Epithelial cell of proximal tubule (primary cell): ENCODE measurements at regions not wholly inside any gene's neighbourhood (a gene's known extent, or its start where the extent isn't known, plus 50 kb on each side); places are given as distances from the start of the nearest gene placed in this dataset.
"Not testable (repeated sequence)": the region's sequence is repeated elsewhere in the genome, so short reads cannot be mapped to it uniquely, and the experiment has no call there.

ENCODE experiments used
- DNase-seq: peaks from one replicate; pipeline ENCODE4 v3.0.0-alpha.2; 2011; ENCODE audit warnings: low read depth
- H3K4me3 ChIP-seq: 2 replicates; pipeline ENCODE4 v1.5.1; 2011; ENCODE audit warnings: low read depth, mild to moderate bottlenecking, low read length
- TF ChIP-seq, protein P1 (sequence below): conservative IDR thresholded peaks from 2 replicates; pipeline ENCODE4 v1.5.1; 2012; ENCODE audit warnings: low read depth, mild to moderate bottlenecking, low read length

DNA sequence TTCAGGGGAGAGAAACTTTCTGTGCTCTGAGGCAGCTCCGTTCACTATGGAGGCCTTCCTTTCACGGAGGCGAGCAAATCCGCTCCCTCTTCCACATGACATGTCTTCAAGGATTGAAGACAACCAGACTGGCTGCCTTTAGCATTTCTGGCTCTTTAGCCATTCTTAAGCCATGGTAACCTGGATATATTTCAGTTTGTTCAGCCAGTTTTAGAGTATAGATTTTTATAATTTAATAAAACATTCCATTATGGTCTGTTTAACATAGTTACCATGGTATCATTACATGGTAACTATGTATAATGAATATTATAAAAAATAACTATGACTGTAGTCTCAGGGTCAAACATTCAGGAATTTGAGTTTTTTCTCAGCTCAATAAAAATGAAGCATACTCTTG, 54.2 kb upstream of the NFIA start:
- no peak for DNase-seq
- TF ChIP-seq, protein P1, sequence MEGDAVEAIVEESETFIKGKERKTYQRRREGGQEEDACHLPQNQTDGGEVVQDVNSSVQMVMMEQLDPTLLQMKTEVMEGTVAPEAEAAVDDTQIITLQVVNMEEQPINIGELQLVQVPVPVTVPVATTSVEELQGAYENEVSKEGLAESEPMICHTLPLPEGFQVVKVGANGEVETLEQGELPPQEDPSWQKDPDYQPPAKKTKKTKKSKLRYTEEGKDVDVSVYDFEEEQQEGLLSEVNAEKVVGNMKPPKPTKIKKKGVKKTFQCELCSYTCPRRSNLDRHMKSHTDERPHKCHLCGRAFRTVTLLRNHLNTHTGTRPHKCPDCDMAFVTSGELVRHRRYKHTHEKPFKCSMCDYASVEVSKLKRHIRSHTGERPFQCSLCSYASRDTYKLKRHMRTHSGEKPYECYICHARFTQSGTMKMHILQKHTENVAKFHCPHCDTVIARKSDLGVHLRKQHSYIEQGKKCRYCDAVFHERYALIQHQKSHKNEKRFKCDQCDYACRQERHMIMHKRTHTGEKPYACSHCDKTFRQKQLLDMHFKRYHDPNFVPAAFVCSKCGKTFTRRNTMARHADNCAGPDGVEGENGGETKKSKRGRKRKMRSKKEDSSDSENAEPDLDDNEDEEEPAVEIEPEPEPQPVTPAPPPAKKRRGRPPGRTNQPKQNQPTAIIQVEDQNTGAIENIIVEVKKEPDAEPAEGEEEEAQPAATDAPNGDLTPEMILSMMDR = no peak
- no peak overlapping the region for H3K4me3 ChIP-seq

DNA sequence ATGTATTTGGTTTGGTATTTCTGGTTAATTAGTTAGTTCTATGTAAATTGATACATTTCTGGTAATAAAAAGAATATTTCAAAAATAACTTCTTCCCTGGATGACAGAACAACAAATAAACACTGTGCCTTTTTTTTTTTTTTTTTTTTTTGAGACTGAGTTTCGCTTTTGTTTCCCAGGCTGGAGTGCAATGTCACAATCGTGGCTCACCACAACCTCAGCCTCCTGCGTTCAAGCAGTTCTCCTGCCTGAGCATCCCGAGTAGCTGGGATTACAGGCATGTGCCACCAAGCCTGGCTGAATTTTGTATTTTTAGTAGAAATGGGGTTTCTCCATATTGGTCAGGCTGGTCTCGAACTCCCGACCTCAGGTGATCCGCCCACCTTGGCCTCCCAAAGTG, 64.3 kb upstream of the NFIA start:
- H3K4me3 ChIP-seq, DNase-seq: not testable (repeated sequence)

DNA sequence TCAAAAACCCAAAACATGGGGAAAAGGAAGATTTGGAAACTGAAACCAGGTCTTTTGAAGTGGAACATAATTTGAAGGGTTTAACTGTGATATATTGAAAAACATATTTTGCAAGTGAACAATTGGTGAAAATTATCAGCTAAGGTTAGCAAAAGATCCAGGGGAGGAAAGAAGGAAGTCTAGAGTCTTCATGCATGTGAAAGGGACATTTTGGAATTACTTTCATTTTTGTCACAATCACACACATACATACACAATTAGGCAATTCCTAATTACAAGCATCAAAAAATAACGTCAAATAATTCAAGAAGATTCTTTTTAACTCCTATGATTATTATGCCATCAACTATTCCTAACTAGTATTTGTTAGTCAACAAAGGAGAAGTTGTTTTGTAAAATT, 64.7 kb upstream of the NFIA start:
- no peak for DNase-seq
- TF ChIP-seq, protein P1 = no peak
- H3K4me3 ChIP-seq = no peak overlapping the region

DNA sequence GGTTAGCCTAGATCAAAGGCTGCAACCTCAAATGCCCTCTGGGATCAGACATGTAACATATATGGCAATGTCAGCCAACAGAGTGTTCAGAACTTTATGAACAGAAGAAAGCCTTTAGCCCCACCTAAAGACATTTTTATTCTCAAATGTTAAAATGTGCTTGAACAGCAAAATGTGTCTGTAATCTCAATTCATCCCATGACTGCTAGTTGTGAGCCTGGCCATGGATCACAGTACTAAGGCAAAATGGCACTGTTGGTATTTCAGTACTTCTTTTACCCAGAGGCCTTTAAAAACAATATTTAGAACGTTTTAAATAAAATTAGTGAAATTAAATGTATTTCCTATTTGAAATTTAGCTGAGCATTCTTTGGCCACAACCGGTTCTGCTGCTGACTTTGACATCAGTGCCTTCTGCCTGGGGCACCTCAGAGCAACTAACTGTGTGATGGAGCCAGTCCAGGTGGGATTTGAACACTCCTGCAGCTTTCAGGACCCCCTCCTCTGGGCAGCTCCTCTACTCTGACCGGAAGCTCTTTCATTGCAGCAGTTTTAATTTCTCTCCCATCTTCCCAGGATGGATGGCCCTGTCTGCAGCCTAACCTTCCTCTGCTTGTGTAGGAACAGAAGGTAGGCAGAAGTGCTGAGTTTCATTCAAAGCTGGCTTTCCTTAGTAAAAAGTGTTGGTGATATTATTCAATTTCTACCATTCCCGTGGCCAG, 68.3 kb upstream of the NFIA start:
- TF ChIP-seq, protein P1 = no peak
- no peak for DNase-seq
- H3K4me3 ChIP-seq = no peak overlapping the region

DNA sequence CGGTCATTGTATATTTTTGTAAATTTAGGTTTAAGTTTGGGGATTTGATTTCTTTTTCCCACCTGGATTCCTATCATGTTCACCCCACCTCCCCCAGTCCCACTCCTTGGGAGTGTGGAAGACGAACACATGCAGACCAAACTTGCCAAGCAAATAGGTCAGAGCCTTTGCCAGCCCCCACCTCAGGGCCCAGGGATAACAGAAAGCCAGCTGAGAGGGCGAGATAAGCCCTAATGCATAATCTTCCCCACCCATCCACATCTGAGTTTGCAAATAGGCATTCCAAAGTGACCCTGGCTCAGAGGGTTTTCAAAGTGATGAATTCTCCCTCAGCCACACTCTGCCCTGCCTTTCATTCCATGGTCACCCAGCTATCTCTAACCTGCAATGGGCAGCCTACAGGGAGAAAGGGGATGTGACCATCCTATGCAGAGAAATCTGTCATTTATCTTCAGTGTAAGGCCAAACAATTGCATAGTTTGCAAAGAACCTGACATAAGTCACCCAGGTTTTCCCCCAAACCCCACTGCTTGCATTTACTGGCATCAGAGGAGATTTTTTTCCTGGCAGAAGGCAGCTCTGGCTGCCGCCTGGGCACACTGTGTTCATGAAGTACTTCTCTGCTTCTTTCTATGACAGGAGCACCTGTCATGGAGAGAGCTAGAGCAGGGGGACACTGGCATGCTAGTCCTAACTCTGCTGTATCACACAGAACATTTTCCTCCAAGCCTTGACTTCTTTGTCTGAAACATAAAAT, 69.0 kb upstream of the NFIA start:
- TF ChIP-seq, protein P1 = no peak
- no peak for DNase-seq
- H3K4me3 ChIP-seq = no peak overlapping the region

DNA sequence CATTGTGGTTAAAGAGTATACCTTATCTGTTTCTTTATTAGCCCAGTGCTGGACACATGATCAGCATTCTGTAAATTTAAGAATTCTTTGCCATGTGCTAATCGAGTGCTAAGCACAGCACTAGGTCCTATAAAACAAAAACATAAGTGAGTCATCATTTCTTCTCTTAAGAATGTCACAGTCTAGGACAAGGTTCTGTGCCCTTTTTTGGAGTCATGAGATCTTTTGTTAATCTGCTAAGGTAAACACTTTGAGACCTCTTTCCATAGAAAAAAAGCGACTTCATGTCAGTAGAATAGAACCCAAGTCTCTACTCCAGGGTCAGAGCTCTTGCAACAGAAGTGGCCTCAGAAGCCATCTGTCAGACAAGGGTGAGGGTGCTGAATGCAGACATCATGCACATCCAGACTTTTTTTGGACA, 70.0 kb upstream of the NFIA start:
- H3K4me3 ChIP-seq = no peak overlapping the region
- no peak for DNase-seq
- TF ChIP-seq, protein P1 = no peak

DNA sequence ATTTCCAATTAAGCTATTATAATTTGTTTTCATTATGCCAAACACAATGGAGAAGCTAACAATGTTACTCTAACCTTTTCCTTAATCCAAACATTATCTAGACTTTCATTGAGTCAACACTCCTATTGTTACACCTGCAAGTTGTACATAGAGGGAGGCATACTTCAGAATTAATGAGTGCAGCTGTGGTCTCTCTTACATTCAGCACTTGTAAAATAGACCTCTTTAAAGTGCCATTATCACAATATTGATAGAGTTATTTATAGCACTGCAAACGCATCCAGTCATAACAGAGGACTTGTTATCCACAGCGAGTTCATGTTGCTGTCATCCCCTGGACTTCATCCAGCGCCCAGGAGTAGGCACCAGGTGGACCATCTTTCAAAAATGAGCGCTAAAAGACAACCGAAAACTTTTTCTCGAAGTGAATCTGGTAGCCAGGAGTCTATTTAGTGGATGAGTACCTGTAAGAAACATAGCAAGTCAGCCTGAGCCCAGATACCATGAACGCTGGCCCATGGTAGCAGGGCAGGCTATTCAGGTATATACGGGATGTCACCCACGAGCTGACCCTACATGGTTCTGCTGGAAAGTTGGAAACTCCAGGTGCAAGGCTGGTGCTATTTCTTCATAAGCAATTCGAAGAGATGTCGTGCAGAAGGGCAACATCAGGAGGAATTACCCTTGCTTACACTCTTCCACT, 70.6 kb upstream of the NFIA start:
- no peak for DNase-seq
- TF ChIP-seq, protein P1 = no peak
- H3K4me3 ChIP-seq = no peak overlapping the region
